ENCODE measurements at regions not wholly inside any gene's neighbourhood (a gene's known extent, or its start where the extent isn't known, plus 50 kb on each side); places are given as distances from the start of the nearest gene placed in this dataset.

GRCh38 chr2:15720561-15721307 is 129.1 kb downstream of the DDX1 start:
- peaks cover 7% of the 10 kb centered on the region; the same call in 1 of the 2 replicates for H3K4me1 ChIP-seq
- H3K4me3 ChIP-seq, result no peak overlapping the region
- H3K27ac ChIP-seq, result no peak overlapping the region
- no peak for DNase-seq
- no peaks in the 10 kb centered on the region for H3K27me3 ChIP-seq
- no peaks in the 10 kb centered on the region for H3K9me3 ChIP-seq (replicated peaks)
- no peaks in the 10 kb centered on the region for H3K36me3 ChIP-seq

DNA sequence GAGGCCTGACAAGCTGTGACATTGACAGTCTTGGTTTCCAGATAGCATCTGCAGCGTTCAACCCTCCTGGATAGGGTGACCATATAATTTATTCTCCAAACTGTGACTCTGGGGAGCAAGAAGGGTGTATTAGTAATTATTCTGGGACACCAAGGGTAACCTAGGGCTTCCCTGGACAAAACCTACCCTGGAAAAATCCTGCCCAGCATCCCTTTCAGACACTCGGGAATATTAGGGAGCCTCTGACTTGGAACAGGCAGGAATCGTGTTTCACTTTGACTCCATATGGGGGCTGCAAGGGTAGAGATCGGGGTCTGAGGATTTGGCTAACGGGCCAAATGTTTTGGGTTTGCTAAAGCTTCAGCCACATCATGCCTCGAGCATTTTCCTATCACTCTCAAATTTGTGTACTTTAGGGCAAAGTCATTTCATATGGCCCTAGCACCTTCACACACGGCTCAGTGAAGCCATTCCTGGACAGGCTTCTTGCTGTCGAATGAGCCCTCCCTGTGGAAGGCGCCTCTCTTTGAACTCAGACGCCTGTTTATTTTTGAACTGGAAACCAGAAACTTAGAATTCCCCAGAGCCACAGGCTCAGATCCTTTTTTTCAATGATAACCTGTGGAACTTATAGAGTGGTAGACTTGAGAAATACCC is 129.9 kb downstream of the DDX1 start:
- H3K27ac ChIP-seq, result no peak overlapping the region
- no peak for DNase-seq
- no peaks in the 10 kb centered on the region for H3K36me3 ChIP-seq
- no peak overlapping the region for H3K4me3 ChIP-seq
- H3K27me3 ChIP-seq, result no peaks in the 10 kb centered on the region
- peaks cover 7% of the 10 kb centered on the region; the same call in 1 of the 2 replicates for H3K4me1 ChIP-seq
- H3K9me3 ChIP-seq (replicated peaks), result no peaks in the 10 kb centered on the region

GRCh38 chr2:15722980-15723379 is 131.3 kb downstream of the DDX1 start:
- DNase-seq, result no peak
- H3K4me3 ChIP-seq, result no peak overlapping the region
- H3K9me3 ChIP-seq (replicated peaks), result no peaks in the 10 kb centered on the region
- no peaks in the 10 kb centered on the region for H3K36me3 ChIP-seq
- no peak overlapping the region for H3K27ac ChIP-seq
- no peaks in the 10 kb centered on the region for H3K4me1 ChIP-seq
- H3K27me3 ChIP-seq, result no peaks in the 10 kb centered on the region

DNA sequence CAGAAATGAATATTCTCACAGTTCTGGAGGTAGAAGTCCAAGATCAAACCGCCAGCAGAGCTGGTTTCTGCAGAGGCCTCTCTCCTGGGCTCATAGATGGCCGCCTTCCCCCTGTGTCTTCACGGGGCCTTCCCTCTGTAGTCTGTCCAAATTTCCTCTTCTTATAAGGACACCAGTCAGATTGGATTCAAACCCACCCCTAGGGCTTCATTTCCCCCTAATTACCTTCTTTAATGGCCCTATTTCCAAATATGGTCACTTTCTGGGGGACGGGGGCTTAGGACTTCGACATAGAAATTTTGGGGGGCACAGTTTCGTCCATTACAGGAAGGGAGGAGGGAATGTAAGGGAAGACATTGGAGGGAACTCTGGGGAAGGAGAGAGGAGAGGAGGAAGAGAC is 132.6 kb downstream of the DDX1 start:
- Histone ChIP-seq H3K4me3 (no peak overlapping the region), H3K27me3 (no peaks in the 10 kb centered on the region), H3K27ac (no peak overlapping the region), H3K4me1 (peaks cover 4% of the 10 kb centered on the region), H3K9me3 (replicated peaks) (no peaks in the 10 kb centered on the region), H3K36me3 (no peaks in the 10 kb centered on the region)
- DNase-seq, result no peak

- Histone ChIP-seq H3K27ac (no peak overlapping the region), H3K36me3 (no peaks in the 10 kb centered on the region), H3K4me1 (peaks cover 14% of the 10 kb centered on the region), H3K9me3 (replicated peaks) (no peaks in the 10 kb centered on the region), H3K4me3 (no peak overlapping the region), H3K27me3 (no peaks in the 10 kb centered on the region)
- no peak for DNase-seq
Measured at GRCh38 chr2:15725101-15725781, 133.6 kb downstream of the DDX1 start.

- no peak for DNase-seq
- Histone ChIP-seq H3K27me3 (no peaks in the 10 kb centered on the region), H3K4me3 (no peak overlapping the region)
Measured at GRCh38 chr2:15725782-15726112, 134.1 kb downstream of the DDX1 start.

DNA sequence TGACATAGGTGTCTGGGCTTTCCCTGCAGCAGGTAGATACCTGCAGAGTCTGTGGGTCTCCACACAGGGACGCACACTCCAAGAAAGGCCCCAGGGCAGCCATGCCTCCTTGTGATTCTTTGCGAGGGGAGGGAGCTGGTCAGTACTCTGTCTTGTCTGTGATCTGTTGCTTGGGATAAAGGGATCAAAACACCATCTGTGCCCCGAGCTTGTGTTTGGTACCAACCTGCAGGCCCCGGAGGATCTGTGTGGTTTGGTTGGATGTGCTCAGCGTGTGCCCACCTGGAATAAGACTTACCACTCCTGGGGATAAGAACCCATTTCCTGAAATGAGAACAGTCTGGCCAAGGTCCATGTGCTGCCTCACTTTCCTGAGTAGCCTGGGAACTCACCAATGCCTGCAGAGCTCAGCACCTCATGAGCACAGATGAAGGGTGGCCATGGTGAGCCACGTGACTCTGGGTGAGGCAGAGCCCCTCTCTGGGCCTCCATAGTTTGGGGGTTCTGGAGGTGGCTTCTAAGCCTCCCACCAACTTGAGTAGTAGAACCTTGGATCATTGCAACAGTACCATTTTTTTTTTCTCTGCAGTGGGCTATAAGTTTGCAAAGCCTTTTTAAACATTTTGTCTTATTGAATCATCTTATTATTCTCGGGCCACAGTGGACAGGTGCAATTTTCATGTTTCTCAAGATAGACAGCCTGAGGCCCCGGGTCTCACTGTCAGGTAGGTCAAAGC is 134.8 kb downstream of the DDX1 start:
- Histone ChIP-seq H3K27ac (no peak overlapping the region), H3K27me3 (no peaks in the 10 kb centered on the region), H3K4me1 (peaks cover 24% of the 10 kb centered on the region), H3K36me3 (no peaks in the 10 kb centered on the region), H3K4me3 (no peak overlapping the region), H3K9me3 (replicated peaks) (no peaks in the 10 kb centered on the region)
- DNase-seq, result no peak

More at GRCh38 chr2:15725782-15726112, 134.1 kb downstream of the DDX1 start:
- H3K36me3 ChIP-seq, result no peaks in the 10 kb centered on the region
- H3K9me3 ChIP-seq (replicated peaks), result no peaks in the 10 kb centered on the region
- H3K4me1 ChIP-seq, result peaks cover 17% of the 10 kb centered on the region
- no peak overlapping the region for H3K27ac ChIP-seq

GRCh38 chr2:15727396-15728244 is 136.0 kb downstream of the DDX1 start:
- Histone ChIP-seq H3K27me3 (no peaks in the 10 kb centered on the region), H3K4me3 (no peak overlapping the region), H3K4me1 (peaks cover 35% of the 10 kb centered on the region), H3K9me3 (replicated peaks) (no peaks in the 10 kb centered on the region), H3K36me3 (no peaks in the 10 kb centered on the region), H3K27ac (no peak overlapping the region)
- DNase-seq, result no peak

GRCh38 chr2:15728245-15728938 is 136.7 kb downstream of the DDX1 start:
- no peak overlapping the region for H3K4me3 ChIP-seq
- H3K4me1 ChIP-seq, result peaks cover 43% of the 10 kb centered on the region
- no peak for DNase-seq
- H3K9me3 ChIP-seq (replicated peaks), result no peaks in the 10 kb centered on the region
- H3K36me3 ChIP-seq, result no peaks in the 10 kb centered on the region
- no peak overlapping the region for H3K27ac ChIP-seq
- H3K27me3 ChIP-seq, result no peaks in the 10 kb centered on the region

GRCh38 chr2:15729001-15729400 is 137.3 kb downstream of the DDX1 start:
- H3K9me3 ChIP-seq (replicated peaks), result no peaks in the 10 kb centered on the region
- peak overlapping the region; percentile 94 for H3K27ac ChIP-seq
- no peak for DNase-seq

DNA sequence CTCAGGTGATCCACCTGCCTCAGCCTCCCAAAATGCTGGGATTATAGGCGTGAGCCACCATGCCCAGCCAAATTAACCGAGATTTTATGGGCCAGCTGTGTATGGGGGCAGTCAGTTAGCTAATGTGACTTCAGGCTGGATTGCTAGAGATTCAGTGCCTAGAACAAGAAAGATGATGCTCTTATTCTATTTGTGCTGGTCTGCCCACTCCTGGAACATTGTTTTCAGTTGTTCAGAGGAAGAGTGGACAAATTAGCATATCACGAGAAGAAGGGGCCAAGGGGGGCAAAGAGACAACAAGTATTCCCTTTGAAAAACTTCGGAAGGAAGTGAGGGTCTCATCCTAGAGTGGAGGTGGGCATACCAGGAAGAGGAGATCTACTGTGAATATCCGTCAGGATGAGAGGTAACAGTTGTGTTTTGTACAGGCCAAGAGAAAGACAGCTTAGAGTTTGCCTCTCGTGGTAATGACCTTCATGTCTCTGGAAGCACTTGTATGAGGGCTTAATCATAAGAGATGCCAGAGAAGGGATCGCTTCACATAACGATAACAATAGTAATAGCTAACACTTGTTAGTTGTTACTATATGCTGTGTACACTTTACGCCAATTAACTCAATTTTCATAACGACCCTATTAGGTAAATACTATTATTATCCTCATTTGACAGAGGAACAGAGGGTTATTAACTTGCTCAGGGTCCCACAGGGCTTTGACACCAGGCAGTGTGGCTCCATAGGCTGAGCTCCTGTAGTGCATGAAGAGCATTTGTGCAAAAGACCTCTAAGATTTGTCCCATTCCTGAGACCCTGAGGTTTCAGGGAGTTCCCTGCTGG is 138.3 kb downstream of the DDX1 start:
- peak overlapping the region; percentile 94 for H3K27ac ChIP-seq
- peak; percentile 67 to 84 for DNase-seq

More at GRCh38 chr2:15729001-15729400, 137.3 kb downstream of the DDX1 start:
- H3K4me1 ChIP-seq, result peaks cover 49% of the 10 kb centered on the region
- no peaks in the 10 kb centered on the region for H3K27me3 ChIP-seq
- no peak overlapping the region for H3K4me3 ChIP-seq
- H3K36me3 ChIP-seq, result no peaks in the 10 kb centered on the region

DNA sequence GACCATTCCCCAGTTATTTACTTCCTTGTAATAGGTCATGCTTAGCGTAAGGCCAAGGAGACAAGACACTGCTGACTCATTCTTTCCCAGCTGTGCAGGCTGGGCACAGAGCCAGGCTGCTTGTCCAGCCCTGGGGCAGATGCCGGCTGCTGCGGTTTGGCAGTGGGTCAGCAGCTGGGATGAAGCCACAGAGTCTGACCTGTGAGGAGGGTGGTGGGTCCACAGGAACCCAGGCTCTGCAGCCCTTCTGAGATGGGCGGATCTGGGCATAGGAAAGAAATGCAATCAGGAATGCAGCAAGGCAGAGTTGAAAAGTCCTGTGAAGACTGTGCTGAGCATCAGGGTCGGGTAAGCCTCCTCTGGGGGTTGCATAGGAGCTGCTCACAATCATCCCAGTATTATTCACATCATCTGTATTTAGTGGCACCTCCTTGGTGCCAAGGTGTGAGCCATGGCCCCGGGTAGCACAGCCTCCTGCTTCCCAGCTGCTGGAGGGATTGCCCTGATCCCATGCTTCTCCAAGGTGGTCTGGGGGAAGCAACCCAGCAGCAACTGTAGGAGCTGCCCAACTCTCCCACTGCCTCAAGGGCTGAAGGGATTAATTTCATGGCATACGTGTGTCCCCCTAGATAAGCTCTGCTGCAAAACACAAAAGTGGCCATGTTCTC is 139.0 kb downstream of the DDX1 start:
- DNase-seq, result peak; percentile 99 to 100
- Histone ChIP-seq H3K27ac (peak overlapping the region; percentile 94), H3K9me3 (replicated peaks) (no peaks in the 10 kb centered on the region), H3K27me3 (no peaks in the 10 kb centered on the region), H3K4me3 (no peak overlapping the region), H3K4me1 (peaks cover 65% of the 10 kb centered on the region), H3K36me3 (no peaks in the 10 kb centered on the region)

More for the DNA sequence above, 138.3 kb downstream of the DDX1 start:
- no peaks in the 10 kb centered on the region for H3K9me3 ChIP-seq (replicated peaks)
- H3K4me3 ChIP-seq, result peak overlapping the region; percentile 0; the same call in 1 of the 2 replicates
- H3K4me1 ChIP-seq, result peaks cover 59% of the 10 kb centered on the region
- no peaks in the 10 kb centered on the region for H3K36me3 ChIP-seq
- H3K27me3 ChIP-seq, result no peaks in the 10 kb centered on the region

Measured in SJCRH30 (cell line).